Left hindlimb (tissue), 1 donor: ENCODE measurements at regions not wholly inside any gene's neighbourhood (a gene's known extent, or its start where the extent isn't known, plus 50 kb on each side); places are given as distances from the start of the nearest gene placed in this dataset.
"Not testable (repeated sequence)": the region's sequence is repeated elsewhere in the genome, so short reads cannot be mapped to it uniquely, and the experiment has no call there.

Source experiments
- DNase-seq: peaks from one replicate; pipeline ENCODE4 v3.0.0-alpha.2; 2018

DNA sequence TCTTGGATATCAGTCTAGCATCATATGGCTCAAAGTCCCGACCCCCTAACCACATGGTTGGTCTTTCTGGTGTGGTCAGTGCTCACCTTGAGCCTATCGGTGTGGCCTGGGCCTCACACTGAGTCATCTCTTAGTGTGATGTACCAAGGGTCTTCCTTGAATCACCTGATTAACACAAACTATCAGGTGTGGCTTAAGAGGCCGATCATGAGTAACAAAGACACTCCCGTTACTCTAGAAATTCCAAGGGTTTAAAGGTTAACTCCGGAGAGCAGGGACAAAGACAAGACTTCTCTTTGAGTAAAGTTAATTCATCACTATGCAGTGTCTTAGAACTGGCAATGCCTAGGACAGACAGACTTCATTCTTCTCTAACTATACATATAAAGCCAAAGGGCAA is 52.3 kb upstream of the ARMC3 start:
- DNase-seq: no peak

GRCh38 chr10:22874189-22874854 is 53.5 kb upstream of the ARMC3 start:
- DNase-seq: no peak

DNA sequence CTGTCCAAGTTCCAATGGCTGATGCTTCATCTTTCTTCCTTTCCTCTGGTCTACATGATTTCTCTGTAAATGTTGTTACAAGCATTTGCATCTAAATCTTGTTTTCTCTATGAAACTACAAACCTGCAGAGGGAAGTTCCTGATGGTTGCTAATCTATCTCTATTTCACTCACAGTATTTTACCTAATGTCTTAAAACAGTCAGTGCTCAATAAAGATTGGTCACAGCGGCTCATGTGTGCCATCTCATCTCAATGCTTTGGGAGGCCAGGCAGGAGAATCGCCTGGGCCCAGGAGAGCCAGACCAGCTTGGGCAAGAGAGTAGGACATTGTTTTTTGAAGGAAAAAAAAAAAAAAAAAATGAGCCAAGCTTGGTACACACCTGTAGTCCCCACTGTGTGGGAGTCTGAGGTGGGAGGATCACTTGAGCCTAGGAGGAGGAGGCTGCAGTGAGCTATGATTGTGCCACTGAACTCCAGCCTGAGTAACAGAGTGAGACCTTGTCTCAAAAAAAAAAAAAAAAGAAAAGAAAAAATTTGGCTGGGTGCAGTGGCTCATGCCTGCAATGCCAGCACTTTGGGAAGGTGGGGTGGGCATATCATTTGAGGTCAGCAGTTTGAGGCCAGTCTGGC is 71.3 kb upstream of the ARMC3 start:
- no peak for DNase-seq

GRCh38 chr10:22854935-22855421 is 72.9 kb upstream of the ARMC3 start:
- no peak for DNase-seq

GRCh38 chr10:22853906-22854447 is 73.9 kb upstream of the ARMC3 start:
- no peak for DNase-seq

DNA sequence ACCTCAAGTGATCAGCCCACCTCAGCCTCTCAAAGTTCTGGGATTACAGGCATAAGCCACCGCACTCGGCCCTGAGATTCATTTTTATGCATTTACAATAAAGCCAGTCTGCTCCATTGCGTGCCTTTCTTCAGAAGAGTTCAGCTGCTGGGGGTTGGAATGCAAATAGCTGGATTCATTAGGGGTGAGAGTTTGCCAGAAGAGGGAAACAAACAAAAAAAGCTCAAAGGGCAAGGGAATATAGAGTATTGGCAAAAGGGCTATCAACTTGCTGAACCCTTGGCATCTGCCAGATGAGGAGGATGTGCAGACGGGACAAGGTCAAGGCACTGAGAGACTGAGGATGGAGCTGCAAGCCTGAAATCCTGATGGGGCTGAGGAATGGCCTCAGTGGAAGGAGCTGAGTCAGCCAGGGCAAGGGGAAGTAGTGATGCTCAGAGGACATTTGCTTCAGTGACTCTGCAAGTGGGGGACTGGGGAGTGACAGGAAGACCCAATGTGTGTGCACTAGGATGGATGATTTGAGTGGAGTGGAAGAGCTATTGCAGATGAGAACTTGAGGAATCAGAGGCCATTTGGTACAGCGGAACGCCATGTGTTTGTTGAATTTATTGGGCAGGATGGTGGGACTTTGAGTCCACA is 75.0 kb upstream of the ARMC3 start:
- DNase-seq: no peak

GRCh38 chr10:22851865-22852239 is 76.0 kb upstream of the ARMC3 start:
- DNase-seq: no peak

- DNase-seq: no peak
These were observed 77.3 kb upstream of the ARMC3 start for GRCh38 chr10:22850541-22850940.

DNA sequence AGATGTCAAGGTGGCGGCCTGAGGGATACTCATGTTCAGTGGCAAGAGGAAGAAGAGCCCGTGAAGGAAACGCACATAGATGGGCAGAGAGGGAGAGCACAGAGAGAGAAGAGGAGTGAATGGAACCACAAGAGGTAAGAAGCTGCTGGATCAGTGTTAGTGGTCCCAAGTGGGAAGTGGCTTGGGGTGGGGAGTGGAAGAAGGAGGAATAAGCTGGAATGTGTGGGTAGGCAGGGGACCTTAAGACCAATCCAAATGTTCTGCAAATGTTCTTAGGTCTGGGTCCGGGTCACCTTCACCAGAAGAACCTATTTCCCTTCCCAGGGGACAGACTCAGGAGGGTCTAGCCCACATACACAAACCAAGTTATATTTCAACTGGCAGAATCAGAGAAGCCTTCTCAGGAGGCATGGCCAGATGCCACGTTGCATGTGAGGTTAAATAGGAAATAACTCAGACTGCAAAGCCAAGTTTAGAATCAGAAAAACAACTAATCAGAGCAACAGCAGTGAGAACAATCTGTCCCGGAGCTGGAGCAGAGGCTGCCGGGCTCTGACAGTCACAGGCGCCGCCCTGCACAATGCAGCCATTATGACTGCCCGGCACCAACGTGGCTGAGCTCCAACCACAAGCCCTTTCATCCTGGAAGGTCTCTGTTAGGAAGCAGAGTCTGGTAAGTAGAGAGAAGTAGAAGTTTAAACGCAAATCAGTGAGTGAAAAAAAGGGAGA is 78.6 kb upstream of the ARMC3 start:
- DNase-seq: peak; percentile 53

GRCh38 chr10:22848509-22848908 is 79.3 kb upstream of the ARMC3 start:
- no peak for DNase-seq

GRCh38 chr10:22846294-22846693 is 81.6 kb upstream of the ARMC3 start:
- DNase-seq: no peak

DNA sequence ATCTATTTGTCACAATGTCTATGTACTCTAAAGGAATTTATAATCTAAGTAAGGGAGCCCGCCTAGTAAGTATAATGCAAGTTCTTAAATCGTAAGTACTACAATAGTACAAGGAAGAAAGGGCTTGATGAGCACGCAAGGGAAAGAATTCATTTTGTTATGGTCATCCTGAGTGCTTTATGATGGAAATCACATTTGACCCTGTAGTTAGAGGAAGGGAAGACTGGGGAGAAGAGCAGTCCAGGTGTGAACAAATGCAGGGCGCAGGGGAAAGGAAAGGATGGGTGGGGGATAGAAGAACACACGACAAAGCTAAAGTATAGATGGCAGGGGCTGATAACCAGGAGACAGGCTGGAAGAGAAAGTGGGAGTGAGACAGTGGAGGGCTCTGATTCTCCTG is 88.2 kb upstream of the ARMC3 start:
- no peak for DNase-seq

DNA sequence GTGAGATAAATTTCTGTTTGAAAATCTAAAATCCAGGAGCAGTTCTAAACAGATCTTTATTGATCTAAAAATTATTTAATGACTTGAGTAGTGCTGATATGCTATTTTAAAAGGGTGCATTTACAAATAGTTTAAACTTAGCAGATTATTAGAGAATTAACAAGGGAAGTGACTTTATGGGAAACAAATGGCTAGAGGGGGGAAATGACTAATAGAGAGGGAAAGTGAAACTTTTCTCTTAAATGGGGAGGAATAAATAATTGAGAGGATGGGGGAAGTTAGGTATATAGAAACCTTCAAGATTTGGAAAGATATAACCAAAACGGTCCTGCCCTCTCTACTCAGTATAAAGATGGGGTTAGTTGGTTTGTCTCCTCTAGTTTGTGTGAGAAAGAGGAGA is 90.1 kb upstream of the ARMC3 start:
- no peak for DNase-seq

GRCh38 chr10:22837351-22837750 is 90.5 kb upstream of the ARMC3 start:
- DNase-seq: no peak

- DNase-seq: no peak
These were observed 93.4 kb upstream of the ARMC3 start for GRCh38 chr10:22834471-22834870.

DNA sequence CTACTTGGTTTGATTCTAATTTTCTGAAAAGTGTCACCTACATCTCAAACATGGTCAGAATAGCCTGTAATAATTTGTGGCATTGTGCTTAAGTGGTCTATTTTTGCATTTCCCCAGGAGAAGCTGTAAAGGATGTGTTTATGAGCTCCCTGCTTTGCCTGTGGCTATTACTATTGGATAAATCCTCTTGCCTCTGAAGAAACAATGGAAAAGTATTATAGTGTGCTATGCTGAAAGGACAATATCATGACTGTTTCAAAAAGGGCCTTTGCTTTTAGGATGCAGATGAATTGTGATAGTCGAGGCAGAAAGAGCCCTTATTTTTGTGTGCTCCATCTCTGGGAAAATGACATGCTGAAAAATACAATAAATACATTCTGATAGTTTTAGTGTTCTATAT is 94.1 kb upstream of the ARMC3 start:
- no peak for DNase-seq

- DNase-seq: no peak
These were observed 94.5 kb upstream of the ARMC3 start for GRCh38 chr10:22833353-22833752.

- no peak for DNase-seq
These were observed 95.0 kb upstream of the ARMC3 start for GRCh38 chr10:22832851-22833250.

GRCh38 chr10:22832066-22832602 is 95.7 kb upstream of the ARMC3 start:
- DNase-seq: no peak

- no peak for DNase-seq
These were observed 96.3 kb upstream of the ARMC3 start for GRCh38 chr10:22831586-22831985.

GRCh38 chr10:22828712-22829111 is 99.1 kb upstream of the ARMC3 start:
- DNase-seq: not testable (repeated sequence)

DNA sequence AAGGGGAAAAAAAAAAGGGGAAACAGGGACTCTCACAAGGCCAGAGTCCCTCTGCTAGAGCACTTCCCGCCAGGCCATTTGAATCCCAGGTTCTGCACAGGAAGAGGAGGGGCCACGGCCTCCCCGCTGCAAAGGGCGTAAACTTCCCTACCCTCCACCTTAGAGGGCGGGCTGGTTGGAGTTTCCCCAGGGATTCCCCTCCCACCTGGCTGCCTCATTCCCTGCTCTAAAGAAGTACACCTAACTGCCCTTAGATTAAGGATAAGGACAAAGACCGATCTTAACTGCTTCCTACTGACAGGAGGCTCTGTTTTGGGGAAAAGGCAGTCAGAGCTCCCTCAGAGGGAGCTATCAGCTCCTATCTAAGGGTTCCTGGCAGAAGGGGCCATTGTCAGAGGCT is 102.0 kb upstream of the ARMC3 start:
- no peak for DNase-seq

DNA sequence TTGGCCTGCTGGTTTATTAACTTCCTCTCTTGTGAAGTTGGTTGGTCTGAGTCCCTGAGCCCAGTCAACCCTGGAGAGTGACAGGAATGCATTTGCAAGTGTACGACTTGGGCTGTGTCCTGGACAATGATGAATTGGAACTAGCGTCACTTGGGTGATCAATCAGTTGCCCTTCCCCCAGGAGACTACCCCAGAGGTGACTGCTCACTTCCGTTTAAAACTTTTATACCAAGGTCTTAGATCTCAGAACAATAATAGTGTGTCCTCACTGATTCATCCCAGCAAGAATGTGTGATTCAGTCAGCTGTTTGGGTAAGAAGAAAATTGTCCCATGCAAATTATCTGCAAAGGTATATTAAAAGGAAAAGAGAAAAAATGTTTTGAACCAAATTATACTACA is 102.9 kb upstream of the ARMC3 start:
- DNase-seq: no peak
